ENCODE measurements at regions not wholly inside any gene's neighbourhood (a gene's known extent, or its start where the extent isn't known, plus 50 kb on each side); places are given as distances from the start of the nearest gene placed in this dataset.

- no peaks in the 10 kb centered on the region for H3K9me3 ChIP-seq (ENCODE audit: low read length)
- no peaks in the 10 kb centered on the region for H3K4me1 ChIP-seq (ENCODE audit: insufficient read depth, low read length, severe bottlenecking)
- H3F3A ChIP-seq (ENCODE audit: insufficient read depth, low read length), result no peaks in the 10 kb centered on the region
- no peaks in the 10 kb centered on the region for H3K27me3 ChIP-seq (ENCODE audit: insufficient read depth, low read length)
- no peaks in the 10 kb centered on the region for H3K9me2 ChIP-seq (ENCODE audit: low read depth, low read length)
- no peak overlapping the region for H3K4me2 ChIP-seq (ENCODE audit: low read length)
- no peaks in the 10 kb centered on the region for H3K36me3 ChIP-seq (ENCODE audit: insufficient read depth, low read length)
- H3K4me3 ChIP-seq (ENCODE audit: low read depth, low read length, poor library complexity, severe bottlenecking), result no peak overlapping the region
- TF ChIP-seq EZH2 (IDR thresholded peaks at IDR 0.05; ENCODE audit: borderline replicate concordance, low read length), result no peak
- TF ChIP-seq CTCF (IDR thresholded peaks at IDR 0.05; ENCODE audit: low read length), result no peak
- H4K20me1 ChIP-seq (ENCODE audit: insufficient read depth, low read length), result no peaks in the 10 kb centered on the region
- H2AFZ ChIP-seq (ENCODE audit: low read length), result no peak overlapping the region
- H3K27ac ChIP-seq (ENCODE audit: low read depth, low read length, poor library complexity, severe bottlenecking), result no peak overlapping the region
- no peaks in the 10 kb centered on the region for H3K79me2 ChIP-seq (ENCODE audit: insufficient read depth, low read length)
- no peak overlapping the region for H3K9ac ChIP-seq (ENCODE audit: low read length)
These were observed 724.9 kb upstream of the SOX9 start for GRCh38 chr17:71395901-71396300.

GRCh38 chr17:71396711-71397110 is 724.1 kb upstream of the SOX9 start:
- no peak for TF ChIP-seq CTCF (IDR thresholded peaks at IDR 0.05; ENCODE audit: low read length)
- TF ChIP-seq EZH2 (IDR thresholded peaks at IDR 0.05; ENCODE audit: borderline replicate concordance, low read length), result no peak
- Histone ChIP-seq H3K9me3 (ENCODE audit: low read length) (no peaks in the 10 kb centered on the region), H4K20me1 (ENCODE audit: insufficient read depth, low read length) (no peaks in the 10 kb centered on the region), H3K36me3 (ENCODE audit: insufficient read depth, low read length) (no peaks in the 10 kb centered on the region), H2AFZ (ENCODE audit: low read length) (no peak overlapping the region), H3K9ac (ENCODE audit: low read length) (no peak overlapping the region), H3F3A (ENCODE audit: insufficient read depth, low read length) (no peaks in the 10 kb centered on the region), H3K79me2 (ENCODE audit: insufficient read depth, low read length) (no peaks in the 10 kb centered on the region), H3K27ac (ENCODE audit: low read depth, low read length, poor library complexity, severe bottlenecking) (no peak overlapping the region), H3K4me3 (ENCODE audit: low read depth, low read length, poor library complexity, severe bottlenecking) (no peak overlapping the region), H3K27me3 (ENCODE audit: insufficient read depth, low read length) (no peaks in the 10 kb centered on the region), H3K9me2 (ENCODE audit: low read depth, low read length) (no peaks in the 10 kb centered on the region), H3K4me1 (ENCODE audit: insufficient read depth, low read length, severe bottlenecking) (no peaks in the 10 kb centered on the region), H3K4me2 (ENCODE audit: low read length) (no peak overlapping the region)

- no peaks in the 10 kb centered on the region for H3K4me1 ChIP-seq (ENCODE audit: insufficient read depth, low read length, severe bottlenecking)
- no peaks in the 10 kb centered on the region for H3K9me3 ChIP-seq (ENCODE audit: low read length)
- TF ChIP-seq CTCF (IDR thresholded peaks at IDR 0.05; ENCODE audit: low read length) (no peak), EZH2 (IDR thresholded peaks at IDR 0.05; ENCODE audit: borderline replicate concordance, low read length) (no peak)
- H3K27me3 ChIP-seq (ENCODE audit: insufficient read depth, low read length), result no peaks in the 10 kb centered on the region
- no peaks in the 10 kb centered on the region for H4K20me1 ChIP-seq (ENCODE audit: insufficient read depth, low read length)
- no peaks in the 10 kb centered on the region for H3K9me2 ChIP-seq (ENCODE audit: low read depth, low read length)
- H3K27ac ChIP-seq (ENCODE audit: low read depth, low read length, poor library complexity, severe bottlenecking), result no peak overlapping the region
- H3K79me2 ChIP-seq (ENCODE audit: insufficient read depth, low read length), result no peaks in the 10 kb centered on the region
- H3F3A ChIP-seq (ENCODE audit: insufficient read depth, low read length), result no peaks in the 10 kb centered on the region
- no peak overlapping the region for H3K4me3 ChIP-seq (ENCODE audit: low read depth, low read length, poor library complexity, severe bottlenecking)
- no peak overlapping the region for H2AFZ ChIP-seq (ENCODE audit: low read length)
- H3K9ac ChIP-seq (ENCODE audit: low read length), result no peak overlapping the region
- no peak overlapping the region for H3K4me2 ChIP-seq (ENCODE audit: low read length)
- H3K36me3 ChIP-seq (ENCODE audit: insufficient read depth, low read length), result no peaks in the 10 kb centered on the region
These were observed 722.8 kb upstream of the SOX9 start for GRCh38 chr17:71398025-71398424.

Data from OCI-LY1 (cell line).